Posterior vena cava (tissue), 2 donors: ENCODE measurements at regions not wholly inside any gene's neighbourhood (a gene's known extent, or its start where the extent isn't known, plus 50 kb on each side); places are given as distances from the start of the nearest gene placed in this dataset.

Source experiments
- DNase-seq: peaks from one replicate; pipeline ENCODE4 v3.0.0-alpha.2; 2020; ENCODE audit warnings: low spot score
- intact Hi-C, 2 donors: fragments of 100-400 bp; cut with DNase I; formaldehyde crosslinking; loops; one replicate each; pipeline versions ENCODE4 v1.14.1 to v1.14.2; 2022 to 2023
- donor health status: DM: yes; HTN: yes; CAD: no.
- donor health status: DM: yes; HTN: yes; CAD: no.

DNA sequence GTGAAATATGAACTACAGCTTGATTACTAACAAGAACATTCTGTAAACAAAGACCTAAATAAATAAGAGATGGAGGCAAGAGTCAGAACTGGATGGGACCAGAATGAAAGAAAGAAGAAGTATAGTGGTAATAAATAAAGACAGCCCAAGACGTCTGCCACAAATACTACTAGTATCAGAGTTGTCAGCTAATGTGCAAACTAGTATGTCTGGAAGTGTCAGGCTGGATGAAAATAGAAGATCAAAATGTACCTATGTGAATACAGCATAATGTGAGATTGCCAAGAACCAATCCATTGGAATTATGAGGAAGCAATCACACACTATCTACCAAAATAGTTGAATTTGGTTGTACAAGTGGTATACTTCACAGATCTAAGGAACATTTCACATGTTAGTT is 353.0 kb downstream of the BTG1 start:
- no peak for DNase-seq
- intact Hi-C loops, result no loop called here

DNA sequence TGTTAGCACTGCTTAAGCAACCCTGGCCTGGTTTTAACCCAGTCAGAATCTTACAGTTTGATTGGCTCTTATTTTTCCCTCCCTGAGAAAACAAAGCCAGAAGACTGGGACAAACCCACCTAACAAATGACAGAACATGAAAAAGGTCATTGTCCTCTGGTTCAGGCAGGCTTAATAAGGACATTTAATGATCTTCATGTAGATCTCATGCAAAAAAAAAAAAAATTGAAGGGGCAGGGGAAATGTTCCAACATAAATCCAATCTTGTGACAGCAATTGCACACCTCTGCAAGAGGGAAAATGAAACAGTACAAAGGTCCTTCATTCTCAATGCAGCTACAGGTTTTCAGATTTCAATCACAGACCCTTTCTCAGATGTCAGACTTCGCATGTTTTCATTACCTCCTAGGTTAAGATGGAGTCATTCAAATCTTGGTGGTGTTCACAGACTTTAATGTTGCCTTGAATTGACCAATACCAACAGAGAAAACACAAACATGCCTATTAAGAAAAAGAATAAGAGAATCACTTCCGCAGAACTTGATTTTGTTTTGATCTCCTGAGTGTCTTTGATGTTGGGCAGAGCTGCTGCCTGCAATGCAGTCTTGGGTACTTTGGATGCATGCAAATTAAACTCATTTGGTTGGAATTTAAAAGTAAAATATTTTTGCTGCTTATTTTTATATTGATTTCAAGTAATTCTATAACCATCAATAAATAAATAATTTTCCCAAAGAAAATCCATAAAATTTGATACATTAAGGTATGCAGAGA is 359.0 kb downstream of the BTG1 start:
- intact Hi-C loops, result no loop called here
- no peak for DNase-seq

DNA sequence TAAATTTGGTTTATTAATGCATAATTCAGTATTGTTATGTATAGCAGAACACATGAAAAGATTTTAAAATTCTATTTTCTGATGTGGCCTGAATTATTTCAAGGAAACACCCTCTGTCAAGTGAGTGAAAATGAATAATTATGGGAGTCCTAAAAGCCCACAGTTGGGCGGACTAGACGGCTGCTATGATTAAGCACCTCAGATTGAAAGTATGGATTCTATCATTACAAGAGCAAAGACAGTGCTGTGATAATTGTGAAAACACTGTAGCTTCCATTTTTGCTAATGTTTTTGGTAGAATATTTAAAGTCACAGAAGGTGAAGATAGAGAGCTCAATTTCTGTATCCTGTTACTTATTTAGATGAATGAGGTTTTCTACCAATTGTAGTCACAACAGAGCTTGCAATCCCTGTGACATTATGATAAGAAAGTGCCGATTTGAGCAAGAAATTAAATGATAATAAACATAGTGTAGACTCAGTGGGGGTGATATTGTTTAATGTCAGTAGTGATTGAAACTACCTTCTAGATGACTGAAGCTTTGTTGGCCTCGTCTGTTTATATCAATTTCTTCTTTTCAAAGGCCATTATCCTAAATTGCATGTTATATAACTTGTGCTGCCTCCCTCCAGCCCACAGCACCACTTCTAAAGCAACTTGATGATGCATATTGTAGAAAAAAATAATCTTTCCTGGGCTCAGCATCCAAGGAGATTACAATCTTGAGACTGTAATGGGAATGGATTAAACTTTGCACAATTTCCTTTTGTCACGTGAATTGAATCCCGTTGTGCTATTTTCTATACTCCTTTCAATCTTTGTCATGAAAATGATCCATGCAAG is 359.8 kb downstream of the BTG1 start:
- no peak for DNase-seq

DNA sequence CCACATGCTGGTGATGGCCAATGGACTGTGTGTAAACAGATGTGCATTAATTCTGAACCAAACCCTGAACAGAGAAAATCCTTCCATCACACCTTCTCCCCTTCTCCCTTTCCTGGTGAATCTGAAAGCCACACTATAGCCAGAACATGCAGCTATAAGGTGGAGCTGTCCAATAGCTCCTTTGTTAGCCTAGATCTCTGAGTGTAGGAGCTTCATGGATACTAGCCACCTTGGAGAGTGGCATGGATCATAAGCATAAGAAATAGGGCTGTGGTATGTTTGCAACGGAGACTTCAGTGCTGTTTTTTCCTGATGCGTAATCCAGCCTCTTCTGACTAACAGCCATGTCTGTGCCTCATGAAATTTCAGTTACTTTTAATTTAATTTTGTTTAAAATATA is 364.5 kb downstream of the BTG1 start:
- intact Hi-C loops, result no loop called here
- DNase-seq, result no peak

More for the DNA sequence above, 359.8 kb downstream of the BTG1 start:
- intact Hi-C loops, result no loop called here

DNA sequence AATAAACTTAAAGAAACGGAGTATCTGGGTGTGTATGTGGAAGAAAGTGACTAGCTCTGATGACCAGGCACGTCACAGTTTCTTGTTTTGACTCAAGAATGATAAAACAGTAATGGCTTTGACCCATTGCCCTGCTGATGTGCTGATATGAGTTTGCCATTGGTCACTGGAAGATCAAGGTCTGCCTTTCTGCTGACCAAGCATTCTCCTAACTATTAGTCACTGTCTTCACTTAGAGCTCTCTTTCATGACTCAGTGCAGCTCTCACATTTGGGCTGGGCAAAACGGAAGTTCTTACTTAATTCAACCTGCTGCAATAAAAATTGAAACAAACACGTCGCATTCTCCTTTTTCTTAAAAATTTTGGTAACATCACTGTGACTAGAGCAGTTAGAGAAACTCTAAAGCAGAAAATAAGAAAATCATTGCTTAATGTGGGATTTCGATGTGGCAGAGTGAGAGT is 366.7 kb downstream of the BTG1 start:
- intact Hi-C loops, result no loop called here
- DNase-seq, result no peak

DNA sequence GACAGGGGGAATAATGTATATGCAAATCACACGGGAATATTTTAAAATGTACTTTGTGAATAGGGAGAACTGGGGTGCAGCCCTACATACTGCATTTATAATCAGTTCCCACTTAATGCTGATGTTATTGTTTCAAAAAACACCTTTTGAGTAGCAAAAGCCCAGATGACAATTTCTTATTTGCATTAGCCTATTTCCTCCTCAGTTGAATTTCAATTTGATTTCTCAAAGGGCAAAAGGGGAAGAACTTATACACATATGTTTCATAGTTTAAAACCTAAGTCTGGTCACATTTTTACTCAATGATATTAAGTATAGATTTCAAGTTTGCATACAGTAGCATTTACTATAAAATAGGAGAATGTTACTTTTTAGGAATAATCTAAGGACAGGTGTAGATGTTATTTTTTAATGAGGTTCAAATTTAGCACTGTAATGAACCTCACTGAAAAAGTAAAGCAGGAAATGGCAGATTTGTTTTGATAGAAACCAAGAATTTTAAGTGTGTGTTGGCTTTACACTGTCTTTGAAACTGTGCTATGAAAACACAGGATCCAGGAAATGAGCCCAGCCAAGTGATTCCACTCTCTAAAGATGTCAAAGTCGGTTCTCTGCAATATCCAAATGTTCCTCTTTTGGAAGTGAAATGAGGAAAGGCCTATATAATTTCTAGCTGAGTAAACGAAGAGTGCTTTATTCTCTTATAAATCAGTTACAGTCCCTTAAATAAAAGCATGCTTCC is 367.4 kb downstream of the BTG1 start:
- intact Hi-C loops, result no loop called here
- no peak for DNase-seq

DNA sequence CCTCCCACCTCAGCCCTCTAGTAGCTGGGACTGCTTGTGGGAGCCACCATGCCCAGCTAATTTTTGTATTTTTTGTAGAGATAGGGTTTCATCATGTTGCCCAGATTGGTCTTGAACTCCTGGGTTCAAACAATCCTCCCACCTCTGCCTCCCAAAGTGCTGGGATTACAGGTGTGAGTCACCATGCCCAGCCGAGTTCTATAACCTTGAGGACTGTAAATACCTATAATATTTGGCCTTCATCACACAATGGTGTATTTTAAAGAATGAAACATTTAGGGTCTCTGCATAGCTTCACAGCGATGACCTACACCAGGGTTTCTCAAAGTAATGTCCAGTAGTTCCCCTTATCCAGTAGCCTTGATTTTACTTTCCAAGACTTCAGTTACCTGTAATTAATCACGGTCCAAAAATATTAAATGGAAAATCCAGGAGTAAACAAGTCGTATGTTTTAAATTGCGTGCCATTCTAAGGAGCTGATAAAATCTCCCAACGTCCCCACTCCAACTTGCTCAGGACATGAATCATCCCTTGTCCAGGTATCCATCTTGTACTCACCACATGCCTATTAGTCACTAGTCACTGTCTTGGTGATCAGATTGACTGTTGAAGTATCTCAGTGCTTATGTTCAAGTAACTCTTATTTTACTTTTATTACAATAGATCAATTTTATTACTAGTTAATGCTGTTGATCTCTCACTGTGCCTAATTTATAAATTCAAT is 368.2 kb downstream of the BTG1 start:
- intact Hi-C loops, result no loop called here
- no peak for DNase-seq

DNA sequence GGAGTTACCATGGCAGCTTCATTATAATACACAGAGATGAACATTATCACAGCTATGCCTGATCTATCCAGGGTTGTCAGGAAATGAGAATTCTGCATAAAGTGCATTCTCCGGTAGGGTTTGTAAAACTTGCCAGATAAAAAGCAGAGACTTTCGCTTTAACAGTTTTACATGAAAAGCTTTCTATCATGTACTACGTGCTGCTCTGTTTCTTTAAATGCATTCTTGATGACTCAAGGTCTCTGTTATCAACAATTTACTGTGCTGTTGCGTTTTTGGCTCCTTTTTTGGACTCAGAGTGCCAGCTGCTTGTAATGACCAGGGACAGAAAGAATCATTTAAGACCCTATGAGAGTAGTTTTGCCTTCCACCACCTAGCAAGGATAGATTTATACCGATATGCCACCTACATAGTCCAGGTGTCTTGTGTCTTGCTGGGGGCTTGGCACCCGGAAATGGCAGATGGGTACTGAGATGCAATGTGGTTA is 371.2 kb downstream of the BTG1 start:
- no peak for DNase-seq
- intact Hi-C loops, result no loop called here

DNA sequence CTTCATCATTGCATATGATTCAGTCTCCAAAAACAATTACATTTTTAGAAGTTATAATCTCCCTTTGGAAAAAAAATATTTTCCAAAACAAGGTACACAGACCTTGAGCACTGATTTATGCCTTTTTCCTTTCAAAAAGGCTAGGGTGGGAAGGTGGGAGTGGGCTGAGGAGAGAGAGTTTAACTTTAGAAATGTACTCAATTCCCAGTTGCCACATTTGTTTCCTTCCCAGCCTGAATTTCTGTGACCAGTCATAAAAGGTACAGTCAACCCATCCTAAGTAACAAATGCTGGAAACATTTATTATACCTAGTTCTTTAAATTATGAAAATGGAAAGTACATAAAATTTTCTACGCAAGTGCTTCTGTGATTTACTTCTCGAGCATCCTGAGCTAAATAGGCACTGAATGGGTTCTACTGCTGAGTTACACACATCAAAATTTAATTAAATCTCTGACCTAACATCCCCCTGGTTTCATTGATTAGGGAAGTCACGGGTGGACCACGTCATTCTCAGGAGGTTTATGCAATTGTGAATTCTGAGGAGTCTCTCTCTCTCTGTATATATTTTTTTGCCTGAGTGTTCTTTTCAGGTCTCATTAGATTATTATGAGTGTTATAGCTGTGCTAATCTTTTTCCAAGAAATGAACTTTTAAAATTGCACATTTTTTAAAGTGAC is 371.8 kb downstream of the BTG1 start:
- no peak for DNase-seq
- intact Hi-C loops, result no loop called here

DNA sequence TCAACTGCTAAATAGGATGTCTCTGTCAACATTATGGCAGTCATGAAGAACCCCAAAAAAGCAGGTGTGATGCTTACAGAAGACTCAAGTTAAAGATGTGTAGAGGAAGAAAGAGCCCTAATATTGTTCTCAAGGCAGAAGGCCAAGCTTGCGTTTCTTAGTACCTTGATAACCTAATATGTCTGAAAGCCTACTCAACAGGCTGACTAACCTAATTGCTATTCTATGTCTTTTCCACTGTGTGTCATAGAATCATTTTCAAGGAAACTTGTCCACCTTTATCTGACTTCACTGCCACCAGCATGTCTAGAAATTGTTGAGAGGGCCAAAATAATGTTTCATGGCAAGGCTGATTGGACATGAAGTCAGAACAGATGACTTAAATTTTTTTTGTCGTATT is 373.2 kb downstream of the BTG1 start:
- intact Hi-C loops, result no loop called here
- DNase-seq, result no peak

DNA sequence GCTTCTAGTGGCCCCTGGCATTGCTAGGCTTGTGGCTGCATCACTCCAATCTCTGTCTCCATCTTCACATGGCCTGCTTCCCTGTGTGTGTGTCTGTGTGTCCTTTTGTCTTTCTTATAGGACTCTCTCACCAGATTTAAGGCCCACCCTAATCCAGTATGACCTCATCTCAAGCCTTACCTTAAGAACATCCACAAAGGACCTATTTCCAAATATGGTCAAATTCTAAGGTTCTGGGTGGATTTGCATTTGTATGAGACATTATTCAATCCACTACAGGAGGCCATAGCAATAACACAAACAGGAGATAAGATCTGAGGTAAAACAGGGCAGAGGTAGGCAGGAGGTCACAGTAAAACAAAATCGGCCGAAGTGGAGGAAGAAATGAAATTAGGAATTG is 375.9 kb downstream of the BTG1 start:
- intact Hi-C loops, result no loop called here

DNA sequence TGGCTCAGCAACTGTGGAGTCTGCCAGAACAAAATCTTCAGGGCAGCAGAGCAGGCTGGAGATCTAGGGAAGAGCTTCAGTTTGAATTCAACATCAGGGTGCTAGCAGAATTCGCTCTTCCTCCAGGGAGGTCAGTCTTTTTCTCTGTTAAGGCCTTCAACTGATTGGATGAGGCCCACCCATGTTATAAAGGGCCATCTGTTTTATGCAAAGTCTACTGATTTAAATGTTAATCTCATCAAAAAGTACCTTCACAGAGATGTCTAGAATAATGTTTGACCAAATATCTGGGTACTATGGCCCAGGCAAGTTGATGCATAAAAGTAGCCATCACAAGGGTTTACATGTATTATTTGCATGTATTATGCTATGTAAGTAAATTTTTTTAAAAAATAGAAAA is 378.4 kb downstream of the BTG1 start:
- DNase-seq, result no peak
- intact Hi-C loops, result no loop called here

More for the DNA sequence above, 375.9 kb downstream of the BTG1 start:
- DNase-seq, result no peak

DNA sequence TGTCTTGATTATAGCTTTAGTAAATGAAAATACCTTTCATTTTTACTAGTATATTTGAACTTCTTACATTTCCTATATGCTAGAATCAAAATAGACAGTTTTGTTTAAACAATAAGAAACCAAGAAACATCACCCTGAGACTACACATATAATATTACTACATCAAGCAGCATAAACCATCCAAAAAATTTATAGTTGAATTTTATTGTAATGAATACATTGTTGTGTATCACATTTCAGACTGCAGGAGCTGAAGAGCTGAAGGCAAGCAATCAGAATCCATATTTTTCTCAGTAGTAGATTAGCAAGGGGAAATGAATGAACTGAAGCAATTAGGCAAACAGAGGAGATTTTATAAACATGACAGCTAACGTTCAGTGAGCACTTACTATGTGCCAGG is 379.2 kb downstream of the BTG1 start:
- intact Hi-C loops, result no loop called here
- DNase-seq, result no peak

DNA sequence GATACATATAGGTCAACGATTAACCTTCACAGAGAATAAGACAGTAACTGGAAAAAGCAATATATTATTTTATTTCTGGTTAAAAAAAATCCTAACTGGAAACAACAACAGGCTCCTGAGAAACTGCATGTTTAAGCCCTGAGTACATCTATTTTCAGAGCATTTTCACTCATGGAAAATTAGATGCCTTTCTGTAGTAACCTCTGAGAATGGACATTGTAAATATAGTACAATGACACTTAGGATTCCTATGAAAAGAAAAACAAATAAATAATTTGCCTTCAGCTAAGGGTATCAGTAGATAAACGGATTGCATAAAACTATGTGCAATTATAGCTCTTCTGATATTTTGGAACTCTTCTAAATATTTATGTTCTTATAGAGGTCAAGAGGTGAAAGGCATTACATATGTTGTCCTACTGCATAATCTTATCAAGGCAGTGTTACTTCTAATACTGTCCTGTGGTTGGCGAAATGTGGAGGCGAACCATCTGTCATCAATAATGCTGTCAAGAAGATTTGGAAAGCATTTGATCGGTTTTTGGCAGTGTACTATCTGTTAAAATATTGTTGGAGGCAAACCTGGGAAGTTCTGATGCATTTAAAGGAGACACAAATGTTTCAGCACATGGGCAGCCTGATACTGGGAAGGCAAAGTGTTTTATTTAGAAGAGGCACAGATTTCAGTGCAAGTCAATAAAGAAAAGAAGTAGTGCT is 381.8 kb downstream of the BTG1 start:
- DNase-seq, result no peak
- intact Hi-C loops, result no loop called here

DNA sequence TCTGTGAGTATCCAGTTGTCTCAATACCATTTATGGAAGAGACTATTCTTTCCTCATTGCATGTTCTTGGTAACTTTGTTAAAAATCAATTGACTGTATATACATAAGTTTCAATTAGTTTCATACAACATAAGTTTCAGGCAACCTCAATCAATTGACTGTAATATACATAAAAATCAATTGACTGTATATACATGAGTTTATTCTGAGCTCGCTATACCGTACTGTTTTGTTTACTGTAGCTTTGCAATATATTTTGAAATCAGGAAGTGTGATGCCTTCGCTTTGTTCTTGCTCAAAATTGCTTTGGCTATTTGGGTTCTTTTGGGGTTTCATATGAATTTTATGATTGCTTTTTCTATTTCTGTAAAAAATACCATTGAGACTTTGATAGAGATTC is 392.0 kb downstream of the BTG1 start:
- no peak for DNase-seq
- intact Hi-C loops, result no loop called here

DNA sequence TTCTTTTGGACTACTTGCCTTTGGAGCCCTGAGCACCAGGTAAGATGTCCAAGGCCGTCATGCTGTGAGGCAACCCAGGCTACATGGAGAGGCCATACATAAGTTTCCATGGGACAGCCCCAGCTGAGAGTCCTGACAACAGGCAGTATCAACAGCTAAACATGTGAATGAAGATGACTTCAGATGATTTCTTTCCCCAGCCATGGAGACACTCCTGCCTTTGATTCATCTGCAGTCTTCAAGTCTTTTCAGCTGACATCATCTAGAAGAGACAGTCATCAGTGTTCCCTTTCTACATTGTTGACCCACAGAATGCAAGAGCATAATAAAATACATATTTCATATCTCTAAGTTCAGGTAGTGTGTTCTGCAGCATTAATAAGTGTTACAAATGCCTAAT is 398.7 kb downstream of the BTG1 start:
- intact Hi-C loops, result no loop called here
- no peak for DNase-seq

DNA sequence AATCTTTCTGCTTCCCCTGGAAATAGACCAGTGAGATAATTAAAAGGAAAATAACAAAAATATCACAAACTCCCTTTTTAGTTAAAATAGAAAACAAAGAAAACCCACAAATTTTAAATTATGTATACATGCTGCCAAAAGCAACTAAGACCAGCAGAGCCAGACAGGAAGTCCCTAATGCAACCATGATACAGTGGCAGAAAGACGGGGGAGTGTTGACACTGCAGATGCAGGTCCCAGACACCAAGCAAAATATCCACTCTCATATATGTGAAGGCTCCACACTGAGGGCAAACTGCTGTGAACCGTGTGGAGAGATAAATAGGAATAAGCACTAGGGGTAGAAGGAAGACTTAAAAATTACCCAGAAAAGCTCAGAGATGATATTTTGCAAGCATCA is 401.0 kb downstream of the BTG1 start:
- DNase-seq, result no peak

DNA sequence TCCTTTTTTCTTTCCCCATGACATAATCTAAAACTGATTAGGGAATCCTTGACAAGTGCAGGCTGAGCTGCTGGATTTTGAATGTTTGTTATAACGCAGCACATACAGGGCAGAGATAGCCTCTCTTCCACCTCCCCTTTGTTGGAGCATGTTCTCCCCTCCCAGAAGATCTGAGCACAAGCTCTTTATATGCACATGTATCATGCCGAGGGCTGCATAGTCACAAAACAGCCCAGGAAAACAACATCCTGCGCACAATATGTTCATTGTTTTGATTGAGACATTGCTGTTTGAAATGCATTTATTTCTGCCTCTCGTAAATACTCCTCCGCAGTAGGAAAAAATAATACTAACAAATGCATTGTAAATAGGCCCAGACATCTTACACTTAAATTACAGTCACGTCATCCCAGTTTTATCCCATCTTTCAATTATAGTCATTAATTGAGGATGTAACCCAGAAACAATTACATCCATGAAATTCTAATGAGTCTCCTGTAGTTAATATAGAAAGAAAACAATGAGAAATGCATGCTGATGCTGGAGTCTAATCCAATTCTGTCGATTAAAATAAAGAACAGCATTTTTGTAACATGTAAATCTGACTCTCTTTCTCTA is 401.8 kb downstream of the BTG1 start:
- DNase-seq, result no peak
- intact Hi-C loops, result no loop called here

More for the DNA sequence above, 401.0 kb downstream of the BTG1 start:
- intact Hi-C loops, result no loop called here
